NCI-H1417 (cell line): ENCODE measurements at regions not wholly inside any gene's neighbourhood (a gene's known extent, or its start where the extent isn't known, plus 50 kb on each side); places are given as distances from the start of the nearest gene placed in this dataset.
A peak's percentile ranks its signal among the peaks of the same experiment; 100 is the strongest.
"Not testable (repeated sequence)": the region's sequence is repeated elsewhere in the genome, so short reads cannot be mapped to it uniquely, and the experiment has no call there.

Source experiments
- DNase-seq, 3 experiments: peaks; one replicate each; lab custom pipeline; 2025; lab: John Stamatoyannopoulos, UW

GRCh38 chr7:6990426-6991152 is 164.5 kb upstream of the CCZ1B start:
- DNase-seq, result not testable (repeated sequence)

GRCh38 chr7:6991169-6991611 is 165.1 kb upstream of the CCZ1B start:
- peak; percentile 42 to 90 (median 74) for DNase-seq

GRCh38 chr7:6991686-6992085 is 165.6 kb upstream of the CCZ1B start:
- not testable (repeated sequence) for DNase-seq

GRCh38 chr7:6992133-6992532 is 166.1 kb upstream of the CCZ1B start:
- not testable (repeated sequence) for DNase-seq

- not testable (repeated sequence) for DNase-seq
These were observed 169.0 kb upstream of the CCZ1B start for GRCh38 chr7:6995026-6995425.

GRCh38 chr7:6995493-6996289 is 169.6 kb upstream of the CCZ1B start:
- DNase-seq, result not testable (repeated sequence)

GRCh38 chr7:6999067-6999666 is 173.1 kb upstream of the CCZ1B start:
- DNase-seq, result not testable (repeated sequence)

- DNase-seq, result peak in 2 of 3 experiments; percentile 26 to 39
These were observed 176.5 kb upstream of the CCZ1B start for GRCh38 chr7:7002418-7003062.

- DNase-seq, result no peak
These were observed 177.0 kb upstream of the C1GALT1 start for GRCh38 chr7:7005303-7005702.

- not testable (repeated sequence) for DNase-seq
These were observed 176.4 kb upstream of the C1GALT1 start for GRCh38 chr7:7005949-7006348.

GRCh38 chr7:7011241-7011640 is 171.1 kb upstream of the C1GALT1 start:
- not testable (repeated sequence) for DNase-seq

GRCh38 chr7:7011751-7012150 is 170.6 kb upstream of the C1GALT1 start:
- DNase-seq, result not testable (repeated sequence)

- peak in 1 of 3 experiments; percentile 15 for DNase-seq
These were observed 167.3 kb upstream of the C1GALT1 start for GRCh38 chr7:7014827-7015595.

- no peak for DNase-seq
These were observed 164.6 kb upstream of the C1GALT1 start for GRCh38 chr7:7017707-7018280.

GRCh38 chr7:7018290-7018689 is 164.1 kb upstream of the C1GALT1 start:
- no peak for DNase-seq

GRCh38 chr7:7032221-7032620 is 150.1 kb upstream of the C1GALT1 start:
- DNase-seq, result no peak

GRCh38 chr7:7035851-7036250 is 146.5 kb upstream of the C1GALT1 start:
- no peak for DNase-seq

GRCh38 chr7:7042286-7042893 is 140.0 kb upstream of the C1GALT1 start:
- DNase-seq, result not testable (repeated sequence)

- no peak for DNase-seq
These were observed 137.5 kb upstream of the C1GALT1 start for GRCh38 chr7:7044806-7045205.

- DNase-seq, result no peak
These were observed 134.1 kb upstream of the C1GALT1 start for GRCh38 chr7:7048213-7048612.
